ENCODE measurements at regions not wholly inside any gene's neighbourhood (a gene's known extent, or its start where the extent isn't known, plus 50 kb on each side); places are given as distances from the start of the nearest gene placed in this dataset.

- DNase-seq (ENCODE audit: low read depth): no peak
- no peak for TF ChIP-seq CTCF (conservative IDR thresholded peaks at IDR 0.05; ENCODE audit: low read depth, low read length)
- H3K4me3 ChIP-seq (ENCODE audit: low read depth, low read length): no peak overlapping the region
Measured at GRCh38 chr4:186481998-186482790, 73.2 kb downstream of the MTNR1A start.

GRCh38 chr4:186475202-186475601 is 80.2 kb downstream of the MTNR1A start:
- no peak for DNase-seq (ENCODE audit: low read depth)

GRCh38 chr4:186473933-186474332 is 81.4 kb downstream of the MTNR1A start:
- TF ChIP-seq CTCF (conservative IDR thresholded peaks at IDR 0.05; ENCODE audit: low read depth, low read length): no peak
- H3K4me3 ChIP-seq (ENCODE audit: low read depth, low read length): no peak overlapping the region
- DNase-seq (ENCODE audit: low read depth): no peak

More at GRCh38 chr4:186475202-186475601, 80.2 kb downstream of the MTNR1A start:
- H3K4me3 ChIP-seq (ENCODE audit: low read depth, low read length): no peak overlapping the region
- TF ChIP-seq CTCF (conservative IDR thresholded peaks at IDR 0.05; ENCODE audit: low read depth, low read length): no peak

GRCh38 chr4:186472948-186473347 is 82.4 kb downstream of the MTNR1A start:
- peak; percentile 59 for DNase-seq (ENCODE audit: low read depth)
- no peak overlapping the region for H3K4me3 ChIP-seq (ENCODE audit: low read depth, low read length)
- peak; percentile 71 for TF ChIP-seq CTCF (conservative IDR thresholded peaks at IDR 0.05; ENCODE audit: low read depth, low read length)

- DNase-seq (ENCODE audit: low read depth): no peak
- TF ChIP-seq CTCF (conservative IDR thresholded peaks at IDR 0.05; ENCODE audit: low read depth, low read length): no peak
- H3K4me3 ChIP-seq (ENCODE audit: low read depth, low read length): no peak overlapping the region
Measured at GRCh38 chr4:186471441-186471840, 83.9 kb downstream of the MTNR1A start.

GRCh38 chr4:186458050-186458449 is 97.3 kb downstream of the MTNR1A start:
- no peak for TF ChIP-seq CTCF (conservative IDR thresholded peaks at IDR 0.05; ENCODE audit: low read depth, low read length)
- H3K4me3 ChIP-seq (ENCODE audit: low read depth, low read length): no peak overlapping the region

GRCh38 chr4:186451982-186452381 is 103.4 kb downstream of the MTNR1A start:
- H3K4me3 ChIP-seq (ENCODE audit: low read depth, low read length): no peak overlapping the region
- no peak for TF ChIP-seq CTCF (conservative IDR thresholded peaks at IDR 0.05; ENCODE audit: low read depth, low read length)
- DNase-seq (ENCODE audit: low read depth): no peak

More at GRCh38 chr4:186458050-186458449, 97.3 kb downstream of the MTNR1A start:
- DNase-seq (ENCODE audit: low read depth): no peak

Measured in choroid plexus epithelial cell (primary cell).